ENCODE measurements at regions not wholly inside any gene's neighbourhood (a gene's known extent, or its start where the extent isn't known, plus 50 kb on each side); places are given as distances from the start of the nearest gene placed in this dataset.
"Not testable (repeated sequence)": the region's sequence is repeated elsewhere in the genome, so short reads cannot be mapped to it uniquely, and the experiment has no call there.

- H3K4me3 ChIP-seq (ENCODE audit: control insufficient read depth in 2 of 3, extremely low read depth in 1 of 3, insufficient read depth in 2 of 3, low read depth in 1 of 3, low read length in 3 of 3); H4K20me1 ChIP-seq (ENCODE audit: control insufficient read depth, extremely low read depth, insufficient read depth, low read length); H3K9me3 ChIP-seq (ENCODE audit: control insufficient read depth, low read depth, low read length); H3K27me3 ChIP-seq (ENCODE audit: control insufficient read depth, extremely low read depth, insufficient read depth, low read length); dilution Hi-C loops (cut with MboI; ENCODE audit: extremely low pct_ligation_motif_present, low sequenced_read_pairs); FAIRE-seq; H3K27ac ChIP-seq (ENCODE audit: control insufficient read depth, insufficient read depth, low read length); H2AFZ ChIP-seq (ENCODE audit: control insufficient read depth, low read length); H3K36me3 ChIP-seq (ENCODE audit: control insufficient read depth in 2 of 2, extremely low read depth in 1 of 2, insufficient read depth in 2 of 2, low read length in 2 of 2); H3K4me2 ChIP-seq (ENCODE audit: control insufficient read depth, extremely low read depth, insufficient read depth, low read depth, low read length); H3K79me2 ChIP-seq (ENCODE audit: control insufficient read depth, insufficient read depth, low read length); H3K9me1 ChIP-seq (ENCODE audit: control insufficient read depth, extremely low read depth, insufficient read depth, low read length); DNase-seq (ENCODE audit: low read depth, low spot score); H3K9ac ChIP-seq (ENCODE audit: control insufficient read depth, extremely low read depth, insufficient read depth, low read length); H3K4me1 ChIP-seq (ENCODE audit: control insufficient read depth, extremely low read depth, insufficient read depth, low read length): not testable (repeated sequence)
Observed at GRCh38 chr11:25501426-25501825, 830.5 kb upstream of the ANO3 start.

- Histone ChIP-seq H3K36me3 (ENCODE audit: control insufficient read depth in 2 of 2, extremely low read depth in 1 of 2, insufficient read depth in 2 of 2, low read length in 2 of 2) (no peaks in the 10 kb centered on the region), H3K9me1 (ENCODE audit: control insufficient read depth, extremely low read depth, insufficient read depth, low read length) (no peaks in the 10 kb centered on the region), H3K79me2 (ENCODE audit: control insufficient read depth, insufficient read depth, low read length) (no peaks in the 10 kb centered on the region), H3K27ac (ENCODE audit: control insufficient read depth, insufficient read depth, low read length) (no peak overlapping the region), H3K4me1 (ENCODE audit: control insufficient read depth, extremely low read depth, insufficient read depth, low read length) (no peaks in the 10 kb centered on the region), H3K9ac (ENCODE audit: control insufficient read depth, extremely low read depth, insufficient read depth, low read length) (no peak overlapping the region), H3K9me3 (ENCODE audit: control insufficient read depth, low read depth, low read length) (no peaks in the 10 kb centered on the region), H3K4me3 (ENCODE audit: control insufficient read depth in 2 of 3, extremely low read depth in 1 of 3, insufficient read depth in 2 of 3, low read depth in 1 of 3, low read length in 3 of 3) (no peak overlapping the region), H3K4me2 (ENCODE audit: control insufficient read depth, extremely low read depth, insufficient read depth, low read depth, low read length) (no peak overlapping the region), H4K20me1 (ENCODE audit: control insufficient read depth, extremely low read depth, insufficient read depth, low read length) (no peaks in the 10 kb centered on the region), H3K27me3 (ENCODE audit: control insufficient read depth, extremely low read depth, insufficient read depth, low read length) (no peaks in the 10 kb centered on the region), H2AFZ (ENCODE audit: control insufficient read depth, low read length) (no peak overlapping the region)
- FAIRE-seq (no peak), DNase-seq (ENCODE audit: low read depth, low spot score) (no peak)
- dilution Hi-C loops (cut with MboI; ENCODE audit: extremely low pct_ligation_motif_present, low sequenced_read_pairs), result no loop called here
- TF ChIP-seq EZH2 (IDR thresholded peaks at IDR 0.05; ENCODE audit: low read length) (no peak), CTCF (optimal IDR thresholded peaks at IDR 0.05 in 1 of 3, IDR thresholded peaks at IDR 0.05 in 1 of 3, conservative IDR thresholded peaks at IDR 0.05 in 1 of 3; ENCODE audit: extremely low read depth in 1 of 3, insufficient read depth in 2 of 3, low read length in 3 of 3) (no peak)
Observed at GRCh38 chr11:25515576-25515975, 816.4 kb upstream of the ANO3 start.

- no peaks in the 10 kb centered on the region for H3K9me1 ChIP-seq (ENCODE audit: control insufficient read depth, extremely low read depth, insufficient read depth, low read length)
- H3K4me1 ChIP-seq (ENCODE audit: control insufficient read depth, extremely low read depth, insufficient read depth, low read length), result no peaks in the 10 kb centered on the region
- H3K27me3 ChIP-seq (ENCODE audit: control insufficient read depth, extremely low read depth, insufficient read depth, low read length), result no peaks in the 10 kb centered on the region
- no peak overlapping the region for H3K4me3 ChIP-seq (ENCODE audit: control insufficient read depth in 2 of 3, extremely low read depth in 1 of 3, insufficient read depth in 2 of 3, low read depth in 1 of 3, low read length in 3 of 3)
- no peak overlapping the region for H3K4me2 ChIP-seq (ENCODE audit: control insufficient read depth, extremely low read depth, insufficient read depth, low read depth, low read length)
- H3K27ac ChIP-seq (ENCODE audit: control insufficient read depth, insufficient read depth, low read length), result no peak overlapping the region
- H3K79me2 ChIP-seq (ENCODE audit: control insufficient read depth, insufficient read depth, low read length), result no peaks in the 10 kb centered on the region
- FAIRE-seq (no peak), DNase-seq (ENCODE audit: low read depth, low spot score) (no peak)
- no peaks in the 10 kb centered on the region for H4K20me1 ChIP-seq (ENCODE audit: control insufficient read depth, extremely low read depth, insufficient read depth, low read length)
- no peaks in the 10 kb centered on the region for H3K9me3 ChIP-seq (ENCODE audit: control insufficient read depth, low read depth, low read length)
- no peak overlapping the region for H3K9ac ChIP-seq (ENCODE audit: control insufficient read depth, extremely low read depth, insufficient read depth, low read length)
- dilution Hi-C loops (cut with MboI; ENCODE audit: extremely low pct_ligation_motif_present, low sequenced_read_pairs), result no loop called here
- no peak overlapping the region for H2AFZ ChIP-seq (ENCODE audit: control insufficient read depth, low read length)
- no peaks in the 10 kb centered on the region for H3K36me3 ChIP-seq (ENCODE audit: control insufficient read depth in 2 of 2, extremely low read depth in 1 of 2, insufficient read depth in 2 of 2, low read length in 2 of 2)
- TF ChIP-seq CTCF (optimal IDR thresholded peaks at IDR 0.05 in 1 of 3, IDR thresholded peaks at IDR 0.05 in 1 of 3, conservative IDR thresholded peaks at IDR 0.05 in 1 of 3; ENCODE audit: extremely low read depth in 1 of 3, insufficient read depth in 2 of 3, low read length in 3 of 3) (no peak), EZH2 (IDR thresholded peaks at IDR 0.05; ENCODE audit: low read length) (no peak)
Observed at GRCh38 chr11:25520459-25520858, 811.5 kb upstream of the ANO3 start.

Data from keratinocyte (primary cell).